ENCODE measurements at regions not wholly inside any gene's neighbourhood (a gene's known extent, or its start where the extent isn't known, plus 50 kb on each side); places are given as distances from the start of the nearest gene placed in this dataset.
"Not testable (repeated sequence)": the region's sequence is repeated elsewhere in the genome, so short reads cannot be mapped to it uniquely, and the experiment has no call there.

GRCh38 chr3:25985621-25986020 lies 195.7 kb downstream of the OXSM start:
- peaks cover 4% of the 10 kb centered on the region for H3K9me3 Mint-ChIP-seq
- H3K27ac Mint-ChIP-seq: no peak overlapping the region
- no peaks in the 10 kb centered on the region for H3K27me3 Mint-ChIP-seq (ENCODE audit: insufficient read depth)
- intact Hi-C loops (cut with micrococcal nuclease): no loop called here
- no peak overlapping the region for H3K4me3 Mint-ChIP-seq
- DNase-seq (ENCODE audit: low spot score): no peak
- no peaks in the 10 kb centered on the region for H3K4me1 Mint-ChIP-seq (ENCODE audit: low read depth)
- no peaks in the 10 kb centered on the region for H3K36me3 Mint-ChIP-seq (ENCODE audit: low read depth)

GRCh38 chr3:25992606-25993005 lies 202.7 kb downstream of the OXSM start:
- Mint-ChIP-seq H3K9me3 (peaks cover 29% of the 10 kb centered on the region), H3K36me3 (ENCODE audit: low read depth) (no peaks in the 10 kb centered on the region), H3K27ac (no peak overlapping the region), H3K27me3 (ENCODE audit: insufficient read depth) (no peaks in the 10 kb centered on the region), H3K4me1 (ENCODE audit: low read depth) (no peaks in the 10 kb centered on the region), H3K4me3 (no peak overlapping the region)
- no peak for DNase-seq (ENCODE audit: low spot score)
- intact Hi-C loops (cut with micrococcal nuclease): no loop called here

- Mint-ChIP-seq H3K27me3 (ENCODE audit: insufficient read depth) (no peaks in the 10 kb centered on the region), H3K27ac (no peak overlapping the region), H3K4me1 (ENCODE audit: low read depth) (no peaks in the 10 kb centered on the region), H3K9me3 (peaks cover 8% of the 10 kb centered on the region), H3K36me3 (ENCODE audit: low read depth) (no peaks in the 10 kb centered on the region), H3K4me3 (no peak overlapping the region)
- no peak for DNase-seq (ENCODE audit: low spot score)
- intact Hi-C loops (cut with micrococcal nuclease): no loop called here
Measured at GRCh38 chr3:26004172-26004571, 214.3 kb downstream of the OXSM start.

GRCh38 chr3:26011276-26011675 lies 221.4 kb downstream of the OXSM start:
- H3K27me3 Mint-ChIP-seq (ENCODE audit: insufficient read depth): no peaks in the 10 kb centered on the region

GRCh38 chr3:26012241-26012745 lies 222.4 kb downstream of the OXSM start:
- no peaks in the 10 kb centered on the region for H3K4me1 Mint-ChIP-seq (ENCODE audit: low read depth)
- no peak overlapping the region for H3K27ac Mint-ChIP-seq
- H3K4me3 Mint-ChIP-seq: no peak overlapping the region
- H3K36me3 Mint-ChIP-seq (ENCODE audit: low read depth): no peaks in the 10 kb centered on the region
- H3K9me3 Mint-ChIP-seq: no peaks in the 10 kb centered on the region
- DNase-seq (ENCODE audit: low spot score): no peak
- intact Hi-C loops (cut with micrococcal nuclease): no loop called here
- no peaks in the 10 kb centered on the region for H3K27me3 Mint-ChIP-seq (ENCODE audit: insufficient read depth)

More at GRCh38 chr3:26011276-26011675, 221.4 kb downstream of the OXSM start:
- intact Hi-C loops (cut with micrococcal nuclease): no loop called here
- H3K9me3 Mint-ChIP-seq: no peaks in the 10 kb centered on the region
- H3K4me1 Mint-ChIP-seq (ENCODE audit: low read depth): no peaks in the 10 kb centered on the region
- no peak overlapping the region for H3K27ac Mint-ChIP-seq
- no peak overlapping the region for H3K4me3 Mint-ChIP-seq
- no peaks in the 10 kb centered on the region for H3K36me3 Mint-ChIP-seq (ENCODE audit: low read depth)
- no peak for DNase-seq (ENCODE audit: low spot score)

GRCh38 chr3:26015752-26016151 lies 225.9 kb downstream of the OXSM start:
- Mint-ChIP-seq H3K4me1 (ENCODE audit: low read depth) (no peaks in the 10 kb centered on the region), H3K27me3 (ENCODE audit: insufficient read depth) (no peaks in the 10 kb centered on the region), H3K36me3 (ENCODE audit: low read depth) (no peaks in the 10 kb centered on the region), H3K4me3 (no peak overlapping the region), H3K9me3 (no peaks in the 10 kb centered on the region), H3K27ac (no peak overlapping the region)
- no peak for DNase-seq (ENCODE audit: low spot score)
- intact Hi-C loops (cut with micrococcal nuclease): no loop called here

- Mint-ChIP-seq H3K27ac (no peak overlapping the region), H3K27me3 (ENCODE audit: insufficient read depth) (no peaks in the 10 kb centered on the region), H3K4me3 (no peak overlapping the region), H3K9me3 (peaks cover 3% of the 10 kb centered on the region), H3K4me1 (ENCODE audit: low read depth) (no peaks in the 10 kb centered on the region), H3K36me3 (ENCODE audit: low read depth) (no peaks in the 10 kb centered on the region)
- intact Hi-C loops (cut with micrococcal nuclease): no loop called here
- DNase-seq (ENCODE audit: low spot score): no peak
Measured at GRCh38 chr3:26018889-26019288, 229.0 kb downstream of the OXSM start.

GRCh38 chr3:26024206-26024605 lies 234.3 kb downstream of the OXSM start:
- intact Hi-C loops (cut with micrococcal nuclease); H3K9me3 Mint-ChIP-seq; H3K36me3 Mint-ChIP-seq (ENCODE audit: low read depth); H3K4me1 Mint-ChIP-seq (ENCODE audit: low read depth); H3K27me3 Mint-ChIP-seq (ENCODE audit: insufficient read depth); H3K27ac Mint-ChIP-seq; H3K4me3 Mint-ChIP-seq; DNase-seq (ENCODE audit: low spot score): not testable (repeated sequence)

- no peaks in the 10 kb centered on the region for H3K36me3 Mint-ChIP-seq (ENCODE audit: low read depth)
Measured at GRCh38 chr3:26029321-26029720, 239.4 kb downstream of the OXSM start.

GRCh38 chr3:26042126-26042525 lies 252.2 kb downstream of the OXSM start:
- intact Hi-C loops (cut with micrococcal nuclease); H3K4me3 Mint-ChIP-seq; H3K27me3 Mint-ChIP-seq (ENCODE audit: insufficient read depth); H3K27ac Mint-ChIP-seq; DNase-seq (ENCODE audit: low spot score); H3K36me3 Mint-ChIP-seq (ENCODE audit: low read depth); H3K4me1 Mint-ChIP-seq (ENCODE audit: low read depth): not testable (repeated sequence)
- H3K9me3 Mint-ChIP-seq: peaks cover 30% of the 10 kb centered on the region

More at GRCh38 chr3:26029321-26029720, 239.4 kb downstream of the OXSM start:
- DNase-seq (ENCODE audit: low spot score): no peak
- peaks cover 1% of the 10 kb centered on the region for H3K9me3 Mint-ChIP-seq
- no peaks in the 10 kb centered on the region for H3K27me3 Mint-ChIP-seq (ENCODE audit: insufficient read depth)
- no peak overlapping the region for H3K4me3 Mint-ChIP-seq
- intact Hi-C loops (cut with micrococcal nuclease): no loop called here
- no peaks in the 10 kb centered on the region for H3K4me1 Mint-ChIP-seq (ENCODE audit: low read depth)
- H3K27ac Mint-ChIP-seq: no peak overlapping the region

GRCh38 chr3:26049951-26050350 lies 260.1 kb downstream of the OXSM start:
- Mint-ChIP-seq H3K27ac (no peak overlapping the region), H3K36me3 (ENCODE audit: low read depth) (no peaks in the 10 kb centered on the region), H3K27me3 (ENCODE audit: insufficient read depth) (no peaks in the 10 kb centered on the region), H3K9me3 (no peaks in the 10 kb centered on the region), H3K4me1 (ENCODE audit: low read depth) (no peaks in the 10 kb centered on the region), H3K4me3 (no peak overlapping the region)
- no peak for DNase-seq (ENCODE audit: low spot score)
- intact Hi-C loops (cut with micrococcal nuclease): no loop called here

- Mint-ChIP-seq H3K27me3 (ENCODE audit: insufficient read depth) (no peaks in the 10 kb centered on the region), H3K9me3 (no peaks in the 10 kb centered on the region), H3K27ac (no peak overlapping the region), H3K4me1 (ENCODE audit: low read depth) (no peaks in the 10 kb centered on the region), H3K36me3 (ENCODE audit: low read depth) (no peaks in the 10 kb centered on the region), H3K4me3 (no peak overlapping the region)
- intact Hi-C loops (cut with micrococcal nuclease): no loop called here
- no peak for DNase-seq (ENCODE audit: low spot score)
Measured at GRCh38 chr3:26050776-26051175, 260.9 kb downstream of the OXSM start.

- no peaks in the 10 kb centered on the region for H3K4me1 Mint-ChIP-seq (ENCODE audit: low read depth)
- no peaks in the 10 kb centered on the region for H3K9me3 Mint-ChIP-seq
- H3K36me3 Mint-ChIP-seq (ENCODE audit: low read depth): no peaks in the 10 kb centered on the region
- no peak overlapping the region for H3K27ac Mint-ChIP-seq
- H3K27me3 Mint-ChIP-seq (ENCODE audit: insufficient read depth): no peaks in the 10 kb centered on the region
- no peak overlapping the region for H3K4me3 Mint-ChIP-seq
- no peak for DNase-seq (ENCODE audit: low spot score)
- intact Hi-C loops (cut with micrococcal nuclease): no loop called here
Measured at GRCh38 chr3:26058901-26059321, 269.0 kb downstream of the OXSM start.

- no peaks in the 10 kb centered on the region for H3K27me3 Mint-ChIP-seq (ENCODE audit: insufficient read depth)
- no peaks in the 10 kb centered on the region for H3K9me3 Mint-ChIP-seq
- no peak for DNase-seq (ENCODE audit: low spot score)
- no peaks in the 10 kb centered on the region for H3K4me1 Mint-ChIP-seq (ENCODE audit: low read depth)
- H3K4me3 Mint-ChIP-seq: no peak overlapping the region
- H3K27ac Mint-ChIP-seq: no peak overlapping the region
- no peaks in the 10 kb centered on the region for H3K36me3 Mint-ChIP-seq (ENCODE audit: low read depth)
- intact Hi-C loops (cut with micrococcal nuclease): no loop called here
Measured at GRCh38 chr3:26061947-26062346, 272.1 kb downstream of the OXSM start.
